ENCODE measurements at regions not wholly inside any gene's neighbourhood (a gene's known extent, or its start where the extent isn't known, plus 50 kb on each side); places are given as distances from the start of the nearest gene placed in this dataset.

GRCh38 chr18:56323673-56324072, 314.7 kb downstream of the TXNL1 start:
- H3K4me1 ChIP-seq, result no peaks in the 10 kb centered on the region
- ChIA-PET CTCF (interaction anchor here (0.5 to 0.8 kb wide), 3 partner anchors 11 to 275 kb away, joined by 3 read pairs; no protein-coding TSS in a partner anchor), POLR2A (no interaction called here)
- no peak overlapping the region for H3K27ac ChIP-seq
- no peak overlapping the region for H3K4me2 ChIP-seq
- TF ChIP-seq JUNB (IDR thresholded peaks at IDR 0.05), result no peak
- no peak for TF ChIP-seq GATA3 (IDR thresholded peaks at IDR 0.05; ENCODE audit: borderline replicate concordance)
- no peak for TF ChIP-seq POLR2A (IDR thresholded peaks at IDR 0.05; ENCODE audit: low read length)
- no peak for TF ChIP-seq MYC (IDR thresholded peaks at IDR 0.05; ENCODE audit: borderline replicate concordance, low read length)
- TF ChIP-seq RARB (CRISPR knock-in tag; IDR thresholded peaks at IDR 0.05), result no peak
- no peak overlapping the region for H3K4me3 ChIP-seq
- H3K9me3 ChIP-seq, result no peaks in the 10 kb centered on the region
- FAIRE-seq (no peak), ATAC-seq (no peak), DNase-seq (ENCODE audit: low read depth in 1 of 2, low spot score in 1 of 2) (no peak)
- WGBS (ENCODE audit: missing lambda C conversion rate), result 68% methylated on average over 3 of the region's 4 CpGs

- no peak for FAIRE-seq
- POLR2A ChIA-PET, result no interaction called here
- DNase-seq (ENCODE audit: low read depth in 1 of 2, low spot score in 1 of 2), result no peak
- Histone ChIP-seq H3K9me3 (no peaks in the 10 kb centered on the region), H3K27ac (no peak overlapping the region), H3K4me2 (no peak overlapping the region), H3K4me3 (no peak overlapping the region), H3K4me1 (no peaks in the 10 kb centered on the region)
- 73% methylated on average over 6 of the region's 9 CpGs for WGBS (ENCODE audit: missing lambda C conversion rate)
- no peak for ATAC-seq
- TF ChIP-seq HMGXB4 (CRISPR knock-in tag; IDR thresholded peaks at IDR 0.05; ENCODE audit: borderline replicate concordance), result no peak
- no peak for TF ChIP-seq MAX (IDR thresholded peaks at IDR 0.05)
- no peak for TF ChIP-seq PHF8 (IDR thresholded peaks at IDR 0.05; ENCODE audit: borderline replicate concordance, low read depth)
- no peak for TF ChIP-seq HOXB13 (CRISPR knock-in tag; IDR thresholded peaks at IDR 0.05; ENCODE audit: low read depth)
- TF ChIP-seq CTCF (IDR thresholded peaks at IDR 0.05), result no peak
- TF ChIP-seq RAD21 (conservative IDR thresholded peaks at IDR 0.05 in 1 of 2, IDR thresholded peaks at IDR 0.05 in 1 of 2), result no peak
- no peak for TF ChIP-seq MAFK (IDR thresholded peaks at IDR 0.05; ENCODE audit: partially characterized antibody)
- TF ChIP-seq CHD4 (IDR thresholded peaks at IDR 0.05; ENCODE audit: borderline replicate concordance), result no peak
- no peak for TF ChIP-seq TFCP2L1 (CRISPR knock-in tag; IDR thresholded peaks at IDR 0.05)
- CTCF ChIA-PET, result no interaction called here
These were observed 316.0 kb downstream of the TXNL1 start for GRCh38 chr18:56322406-56322805.

GRCh38 chr18:56321470-56321869, 316.9 kb downstream of the TXNL1 start:
- H3K4me3 ChIP-seq, result no peak overlapping the region
- POLR2A ChIA-PET, result no interaction called here
- FAIRE-seq, result no peak

More at GRCh38 chr18:56321470-56321869, 316.9 kb downstream of the TXNL1 start:
- TF ChIP-seq RNF2 (IDR thresholded peaks at IDR 0.05; ENCODE audit: borderline replicate concordance, low read depth), result no peak
- no peak for TF ChIP-seq ZSCAN20 (CRISPR knock-in tag; IDR thresholded peaks at IDR 0.05)
- TF ChIP-seq MAFK (IDR thresholded peaks at IDR 0.05; ENCODE audit: partially characterized antibody), result no peak
- TF ChIP-seq PBX3 (IDR thresholded peaks at IDR 0.05), result no peak
- no peak for TF ChIP-seq ZNF302 (CRISPR knock-in tag; IDR thresholded peaks at IDR 0.05)
- TF ChIP-seq HDAC2 (IDR thresholded peaks at IDR 0.05), result no peak
- TF ChIP-seq ZFP36 (IDR thresholded peaks at IDR 0.05; ENCODE audit: borderline replicate concordance, partially characterized antibody), result no peak
- no peak for TF ChIP-seq EHF (CRISPR knock-in tag; IDR thresholded peaks at IDR 0.05)
- no peak for TF ChIP-seq BHLHE40 (IDR thresholded peaks at IDR 0.05; ENCODE audit: low read depth, low read length)
- TF ChIP-seq POLR2A (IDR thresholded peaks at IDR 0.05; ENCODE audit: low read length), result no peak
- no peak for TF ChIP-seq POLR2AphosphoS2 (conservative IDR thresholded peaks at IDR 0.05; ENCODE audit: low read length)
- Histone ChIP-seq H3K9me3 (no peaks in the 10 kb centered on the region), H3K4me1 (no peaks in the 10 kb centered on the region), H3K27ac (no peak overlapping the region), H3K4me2 (no peak overlapping the region)
- no peak for DNase-seq (ENCODE audit: low read depth in 1 of 2, low spot score in 1 of 2)
- CTCF ChIA-PET, result no interaction called here
- no peak for ATAC-seq
- 70% methylated on average over 8 of the region's 8 CpGs for WGBS (ENCODE audit: missing lambda C conversion rate)
